ENCODE measurements at regions not wholly inside any gene's neighbourhood (a gene's known extent, or its start where the extent isn't known, plus 50 kb on each side); places are given as distances from the start of the nearest gene placed in this dataset.

DNA sequence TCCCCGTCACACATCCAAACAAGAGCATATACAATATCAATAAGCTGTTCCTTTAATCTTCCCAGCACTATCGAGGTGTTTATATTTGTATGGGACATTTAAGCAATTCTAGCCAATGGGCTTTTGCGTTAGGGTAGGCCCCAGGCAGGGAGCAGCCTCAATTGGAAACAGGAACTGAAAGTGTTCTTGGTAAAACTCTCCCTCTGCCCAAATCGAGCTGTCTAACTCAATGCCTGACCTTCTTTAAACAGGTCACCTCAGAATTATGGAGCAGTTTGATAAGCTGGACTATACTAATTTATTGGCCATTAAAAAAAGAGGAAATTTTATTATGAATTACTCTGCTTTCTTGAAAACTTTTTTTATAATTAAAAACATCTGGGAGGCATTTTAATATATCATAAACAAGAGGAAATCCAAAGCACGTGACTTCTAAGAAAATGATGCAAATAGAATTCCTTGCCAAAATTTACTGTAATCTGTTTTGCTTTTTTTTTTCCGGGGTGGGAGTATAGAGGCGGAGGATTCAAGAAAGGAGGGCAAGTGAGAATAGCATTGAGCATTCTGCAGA lies 498.1 kb downstream of the LMO4 start:
- CTCF ChIA-PET (ENCODE audit: partially characterized antibody): no interaction called here
- no peak overlapping the region for H3K27ac Mint-ChIP-seq

DNA sequence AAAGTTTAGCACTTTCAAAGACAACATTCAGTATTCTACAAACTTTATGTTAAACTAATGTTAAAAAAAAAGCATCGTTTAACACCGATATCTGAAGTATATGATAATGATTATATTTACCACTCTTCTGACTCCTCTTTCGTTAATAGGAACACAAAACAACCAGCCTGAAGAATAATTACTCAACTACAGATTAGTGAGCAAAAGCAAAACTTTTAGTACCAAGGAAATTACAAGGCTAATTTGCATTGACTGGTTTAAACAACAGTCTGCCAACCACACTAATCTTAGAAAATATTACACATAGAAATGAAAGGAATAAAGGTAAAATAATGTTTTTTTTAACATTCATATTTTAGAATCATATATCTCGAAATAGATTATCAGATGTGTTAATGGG lies 500.7 kb downstream of the LMO4 start:
- Histone ChIP-seq H3K27ac (ENCODE audit: low read depth, low read length) (no peak overlapping the region), H3K27me3 (ENCODE audit: insufficient read depth, low read length) (no peaks in the 10 kb centered on the region), H3K4me1 (ENCODE audit: insufficient read depth, low read length) (no peaks in the 10 kb centered on the region), H3K9me3 (ENCODE audit: control insufficient read depth in 1 of 2, low read length in 2 of 2) (no peaks in the 10 kb centered on the region), H3K4me3 (ENCODE audit: low read length in 2 of 2) (no peak overlapping the region), H3K36me3 (ENCODE audit: insufficient read depth, low read length) (no peaks in the 10 kb centered on the region)
- ChIA-PET POLR2A (ENCODE audit: partially characterized antibody) (no interaction called here), CTCF (ENCODE audit: partially characterized antibody) (no interaction called here)
- H3K4me1 Mint-ChIP-seq: peaks cover 0 to 3% (median 0%) of the 10 kb centered on the region in 4 donors
- H3K4me3 Mint-ChIP-seq: no peak overlapping the region
- DNase-seq: no peak
- no peaks in the 10 kb centered on the region for H3K36me3 Mint-ChIP-seq
- intact Hi-C loops (cut with micrococcal nuclease): no loop called here
- H3K27ac Mint-ChIP-seq: no peak overlapping the region
- peaks cover 0 to 1% (median 0%) of the 10 kb centered on the region in 8 donors for H3K9me3 Mint-ChIP-seq
- H3K27me3 Mint-ChIP-seq: peaks cover 8 to 9% of the 10 kb centered on the region in 2 donors

More for the DNA sequence above, 498.1 kb downstream of the LMO4 start:
- Mint-ChIP-seq H3K4me1 (peaks cover 0 to 3% (median 0%) of the 10 kb centered on the region in 4 donors), H3K27me3 (peaks cover 5 to 9% of the 10 kb centered on the region in 2 donors), H3K4me3 (no peak overlapping the region), H3K36me3 (no peaks in the 10 kb centered on the region), H3K9me3 (no peaks in the 10 kb centered on the region)
- no peak overlapping the region for H3K27ac ChIP-seq (ENCODE audit: low read depth, low read length)
- H3K36me3 ChIP-seq (ENCODE audit: insufficient read depth, low read length): no peaks in the 10 kb centered on the region
- peaks cover 4% of the 10 kb centered on the region for H3K27me3 ChIP-seq (ENCODE audit: insufficient read depth, low read length)
- H3K4me3 ChIP-seq (ENCODE audit: low read length in 2 of 2): no peak overlapping the region
- DNase-seq: no peak
- POLR2A ChIA-PET (ENCODE audit: partially characterized antibody): no interaction called here
- intact Hi-C loops (cut with micrococcal nuclease): no loop called here
- H3K9me3 ChIP-seq (ENCODE audit: control insufficient read depth in 1 of 2, low read length in 2 of 2): no peaks in the 10 kb centered on the region
- no peaks in the 10 kb centered on the region for H3K4me1 ChIP-seq (ENCODE audit: insufficient read depth, low read length)

DNA sequence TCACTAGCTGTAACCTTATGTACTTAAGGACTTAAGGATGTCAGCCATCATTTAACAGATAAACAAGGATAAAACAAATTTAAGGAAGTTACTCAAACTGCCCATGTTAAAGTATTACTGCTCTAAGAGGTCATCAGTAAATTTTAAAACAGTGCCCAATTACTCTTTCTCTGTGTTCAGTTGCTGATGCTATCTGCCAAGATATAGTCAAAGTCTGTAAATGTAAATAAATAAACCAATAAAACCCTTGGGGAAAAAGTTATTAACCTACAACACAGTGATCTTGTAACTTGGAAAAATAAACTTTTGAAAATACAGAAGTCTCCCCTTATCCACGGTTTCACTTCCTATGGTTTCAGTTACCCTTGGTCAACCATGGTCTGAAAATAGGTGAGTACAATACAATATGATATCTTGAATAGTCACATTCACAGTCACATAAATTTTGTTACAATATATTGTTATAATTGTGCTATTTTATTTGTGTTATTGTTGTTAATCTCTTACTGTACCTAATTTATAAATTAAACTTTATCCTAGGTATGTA lies 501.8 kb downstream of the LMO4 start:
- ChIA-PET POLR2A (ENCODE audit: partially characterized antibody) (no interaction called here), CTCF (ENCODE audit: partially characterized antibody) (no interaction called here)
- no peak overlapping the region for H3K4me3 ChIP-seq (ENCODE audit: low read length in 2 of 2)
- no peaks in the 10 kb centered on the region for H3K4me1 ChIP-seq (ENCODE audit: insufficient read depth, low read length)
- no peaks in the 10 kb centered on the region for H3K9me3 ChIP-seq (ENCODE audit: control insufficient read depth in 1 of 2, low read length in 2 of 2)
- H3K27me3 ChIP-seq (ENCODE audit: insufficient read depth, low read length): no peaks in the 10 kb centered on the region
- no peak overlapping the region for H3K27ac Mint-ChIP-seq
- no peak overlapping the region for H3K27ac ChIP-seq (ENCODE audit: low read depth, low read length)
- no peak overlapping the region for H3K4me3 Mint-ChIP-seq
- peaks cover 0 to 3% (median 0%) of the 10 kb centered on the region in 4 donors for H3K4me1 Mint-ChIP-seq
- H3K36me3 Mint-ChIP-seq: no peaks in the 10 kb centered on the region
- no peak for DNase-seq
- peaks cover 8 to 9% of the 10 kb centered on the region in 2 donors for H3K27me3 Mint-ChIP-seq
- intact Hi-C loops (cut with micrococcal nuclease): no loop called here
- H3K36me3 ChIP-seq (ENCODE audit: insufficient read depth, low read length): no peaks in the 10 kb centered on the region
- H3K9me3 Mint-ChIP-seq: peaks cover 0 to 3% (median 0%) of the 10 kb centered on the region in 8 donors

DNA sequence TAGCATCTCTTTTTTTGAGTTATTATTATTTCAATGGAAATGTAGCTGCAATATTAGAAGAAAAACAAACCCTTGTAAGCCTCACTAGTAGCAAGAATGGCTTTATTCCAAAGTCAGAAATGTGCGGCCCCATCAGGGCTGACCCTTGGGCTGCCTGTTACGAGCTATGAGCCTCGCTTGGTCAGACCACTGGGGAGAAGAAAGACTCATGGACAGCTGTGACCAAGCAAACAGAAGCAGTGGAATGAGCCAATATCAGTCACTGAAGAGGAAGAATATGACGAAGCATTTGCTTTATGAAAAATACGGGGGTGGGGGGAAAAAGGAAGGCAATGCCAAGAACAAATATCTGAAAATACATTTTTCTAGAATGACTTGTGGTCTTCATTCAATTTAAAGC lies 504.5 kb downstream of the LMO4 start:
- Mint-ChIP-seq H3K27me3 (peaks cover 3% of the 10 kb centered on the region in 2 donors), H3K4me3 (no peak overlapping the region), H3K9me3 (peaks cover 0 to 3% (median 0%) of the 10 kb centered on the region in 8 donors), H3K4me1 (no peaks in the 10 kb centered on the region), H3K27ac (no peak overlapping the region), H3K36me3 (no peaks in the 10 kb centered on the region)
- no peak for DNase-seq
- ChIA-PET CTCF (ENCODE audit: partially characterized antibody) (no interaction called here), POLR2A (ENCODE audit: partially characterized antibody) (no interaction called here)
- Histone ChIP-seq H3K27ac (ENCODE audit: low read depth, low read length) (no peak overlapping the region), H3K27me3 (ENCODE audit: insufficient read depth, low read length) (no peaks in the 10 kb centered on the region), H3K4me1 (ENCODE audit: insufficient read depth, low read length) (no peaks in the 10 kb centered on the region), H3K9me3 (ENCODE audit: control insufficient read depth in 1 of 2, low read length in 2 of 2) (no peaks in the 10 kb centered on the region), H3K4me3 (ENCODE audit: low read length in 2 of 2) (no peak overlapping the region), H3K36me3 (ENCODE audit: insufficient read depth, low read length) (no peaks in the 10 kb centered on the region)
- intact Hi-C loops (cut with micrococcal nuclease): no loop called here

DNA sequence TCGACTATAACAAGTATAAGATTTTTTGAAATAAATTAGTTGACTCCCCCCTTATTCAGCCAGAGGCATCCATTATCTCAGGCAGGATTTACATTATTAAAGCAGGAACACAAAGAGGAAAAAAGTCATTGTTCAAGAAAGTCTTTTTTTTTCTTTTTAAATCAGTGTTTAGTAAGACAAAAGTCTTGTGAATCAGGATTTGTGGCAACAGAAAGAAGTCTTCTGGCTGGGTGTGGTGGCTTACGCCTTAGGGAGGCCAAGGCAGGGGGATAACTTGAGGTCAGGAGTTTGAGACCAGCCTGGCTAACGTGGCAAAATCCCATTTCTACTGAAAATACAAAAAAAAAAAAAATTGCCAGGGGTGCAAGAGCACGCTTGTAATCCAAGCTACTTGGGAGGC lies 505.5 kb downstream of the LMO4 start:
- ChIA-PET POLR2A (ENCODE audit: partially characterized antibody) (no interaction called here), CTCF (ENCODE audit: partially characterized antibody) (no interaction called here)
- Mint-ChIP-seq H3K9me3 (peaks cover 0 to 3% (median 0%) of the 10 kb centered on the region in 8 donors), H3K27ac (no peak overlapping the region), H3K27me3 (peaks cover 3% of the 10 kb centered on the region in 2 donors), H3K36me3 (no peaks in the 10 kb centered on the region), H3K4me1 (no peaks in the 10 kb centered on the region), H3K4me3 (no peak overlapping the region)
- Histone ChIP-seq H3K9me3 (ENCODE audit: control insufficient read depth in 1 of 2, low read length in 2 of 2) (no peaks in the 10 kb centered on the region), H3K36me3 (ENCODE audit: insufficient read depth, low read length) (no peaks in the 10 kb centered on the region), H3K27ac (ENCODE audit: low read depth, low read length) (no peak overlapping the region), H3K4me3 (ENCODE audit: low read length in 2 of 2) (no peak overlapping the region), H3K4me1 (ENCODE audit: insufficient read depth, low read length) (no peaks in the 10 kb centered on the region), H3K27me3 (ENCODE audit: insufficient read depth, low read length) (no peaks in the 10 kb centered on the region)
- DNase-seq: no peak
- intact Hi-C loops (cut with micrococcal nuclease): no loop called here

DNA sequence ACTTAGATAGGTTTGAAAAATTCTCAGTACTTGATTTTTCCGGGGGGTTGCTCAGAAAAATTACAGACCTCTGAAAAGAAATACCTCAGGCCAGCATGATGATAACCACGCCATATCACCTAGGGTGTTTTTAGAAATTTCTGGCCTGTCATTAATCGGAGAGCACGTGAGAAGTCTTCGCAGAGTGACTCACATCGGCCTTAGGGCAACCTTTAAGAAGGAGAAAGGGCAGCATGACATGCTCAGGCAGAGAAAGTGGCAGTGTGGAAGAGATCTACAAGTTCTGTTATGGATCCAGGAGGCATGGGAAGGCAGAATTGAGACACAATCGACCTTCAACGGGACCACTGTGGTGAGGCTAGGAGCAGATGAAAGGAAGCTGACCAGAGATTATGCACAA lies 506.3 kb downstream of the LMO4 start:
- H3K27ac ChIP-seq (ENCODE audit: low read depth, low read length): no peak overlapping the region
- no peaks in the 10 kb centered on the region for H3K9me3 ChIP-seq (ENCODE audit: control insufficient read depth in 1 of 2, low read length in 2 of 2)
- H3K27ac Mint-ChIP-seq: no peak overlapping the region
- CTCF ChIA-PET (ENCODE audit: partially characterized antibody): no interaction called here
- no peaks in the 10 kb centered on the region for H3K36me3 Mint-ChIP-seq
- H3K4me1 Mint-ChIP-seq: no peaks in the 10 kb centered on the region
- H3K27me3 ChIP-seq (ENCODE audit: insufficient read depth, low read length): no peaks in the 10 kb centered on the region
- no peak overlapping the region for H3K4me3 ChIP-seq (ENCODE audit: low read length in 2 of 2)
- DNase-seq: no peak
- peaks cover 0 to 3% (median 0%) of the 10 kb centered on the region in 8 donors for H3K9me3 Mint-ChIP-seq
- H3K27me3 Mint-ChIP-seq: peaks cover 3% of the 10 kb centered on the region in 2 donors
- no peaks in the 10 kb centered on the region for H3K36me3 ChIP-seq (ENCODE audit: insufficient read depth, low read length)
- no peaks in the 10 kb centered on the region for H3K4me1 ChIP-seq (ENCODE audit: insufficient read depth, low read length)
- POLR2A ChIA-PET (ENCODE audit: partially characterized antibody): no interaction called here
- intact Hi-C loops (cut with micrococcal nuclease): no loop called here
- no peak overlapping the region for H3K4me3 Mint-ChIP-seq

DNA sequence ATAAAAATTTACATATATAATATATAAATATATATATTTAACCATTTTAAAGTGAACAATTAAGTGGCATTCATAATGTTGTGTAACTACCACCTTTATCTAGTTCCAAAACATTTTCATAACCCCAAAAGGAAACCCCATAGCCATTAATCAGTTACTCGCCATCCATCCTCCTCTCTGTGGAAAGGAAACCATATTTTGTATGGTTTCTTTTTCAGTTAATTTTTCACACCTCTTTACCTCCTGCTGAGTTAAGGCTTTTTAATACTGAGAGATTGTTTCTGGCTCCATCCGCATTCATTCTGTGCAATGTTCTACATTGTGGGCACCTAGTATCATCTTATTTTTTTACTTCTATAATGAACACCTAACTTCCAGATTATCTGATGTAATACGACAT lies 512.1 kb downstream of the LMO4 start:
- CTCF ChIA-PET (ENCODE audit: partially characterized antibody): no interaction called here
- Mint-ChIP-seq H3K27ac (no peak overlapping the region), H3K36me3 (no peaks in the 10 kb centered on the region), H3K4me3 (no peak overlapping the region), H3K4me1 (no peaks in the 10 kb centered on the region), H3K9me3 (peaks cover 0 to 3% (median 0%) of the 10 kb centered on the region in 8 donors), H3K27me3 (peaks cover 4 to 7% of the 10 kb centered on the region in 2 donors)
- Histone ChIP-seq H3K36me3 (ENCODE audit: insufficient read depth, low read length) (no peaks in the 10 kb centered on the region), H3K9me3 (ENCODE audit: control insufficient read depth in 1 of 2, low read length in 2 of 2) (no peaks in the 10 kb centered on the region), H3K27ac (ENCODE audit: low read depth, low read length) (no peak overlapping the region), H3K27me3 (ENCODE audit: insufficient read depth, low read length) (peaks cover 6% of the 10 kb centered on the region), H3K4me3 (ENCODE audit: low read length in 2 of 2) (no peak overlapping the region), H3K4me1 (ENCODE audit: insufficient read depth, low read length) (no peaks in the 10 kb centered on the region)
- intact Hi-C loops (cut with micrococcal nuclease): no loop called here
- DNase-seq: no peak
- POLR2A ChIA-PET (ENCODE audit: partially characterized antibody): no interaction called here

Data from CD4-positive, alpha-beta memory T cell (primary cell).